ENCODE measurements at regions not wholly inside any gene's neighbourhood (a gene's known extent, or its start where the extent isn't known, plus 50 kb on each side); places are given as distances from the start of the nearest gene placed in this dataset.

DNA sequence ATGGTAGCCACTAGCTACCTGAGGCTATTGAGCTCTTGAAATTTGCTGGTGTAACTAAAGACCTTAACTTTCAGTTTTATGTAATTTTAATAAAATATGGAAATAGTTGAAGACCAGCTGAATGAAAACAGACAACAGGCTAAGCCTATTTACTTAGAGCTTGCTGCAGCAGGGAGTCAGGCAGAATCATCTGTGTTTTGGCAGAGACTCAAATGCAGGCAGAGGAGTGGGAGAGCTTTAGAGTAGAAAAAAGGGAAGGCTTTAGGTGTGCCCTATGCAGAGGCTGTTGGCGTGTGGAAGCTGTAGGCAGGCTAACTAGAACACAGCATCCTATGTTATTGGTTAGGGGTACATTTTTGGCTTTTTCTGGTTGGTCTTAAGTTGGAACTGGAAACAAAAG, 304.9 kb upstream of the NBEA start (continued):
- no peak for TF ChIP-seq EZH2phosphoT487 (IDR thresholded peaks at IDR 0.05; ENCODE audit: borderline replicate concordance)

DNA sequence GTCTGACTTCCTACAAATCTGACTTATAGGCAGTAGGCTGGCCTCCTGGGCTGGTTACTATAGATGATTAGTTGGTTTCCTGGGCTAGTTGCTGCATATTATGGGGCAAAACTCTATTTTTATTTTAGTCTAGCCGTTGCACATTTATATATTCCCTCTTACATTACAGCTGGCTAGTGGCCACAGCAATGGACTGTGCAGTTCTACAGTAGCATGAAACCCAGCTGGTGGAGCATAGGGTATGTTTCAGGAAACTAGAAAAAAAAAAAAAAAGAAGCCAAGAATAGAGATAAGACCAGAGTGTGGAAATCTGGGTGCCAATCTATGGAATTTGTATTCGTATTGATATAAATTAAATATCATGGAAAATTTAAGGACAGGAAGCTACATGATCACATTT, 304.4 kb upstream of the NBEA start:
- Histone ChIP-seq H3K9me3 (ENCODE audit: control insufficient read depth in 1 of 2, insufficient read depth in 1 of 2, low read depth in 1 of 2, low read length in 2 of 2) (no peaks in the 10 kb centered on the region), H3K4me2 (ENCODE audit: low read length) (no peak overlapping the region), H3K4me1 (ENCODE audit: control insufficient read depth in 1 of 2, insufficient read depth in 2 of 2, low read length in 2 of 2) (no peaks in the 10 kb centered on the region), H3K36me3 (ENCODE audit: control insufficient read depth in 1 of 2, insufficient read depth in 2 of 2, low read length in 2 of 2) (no peaks in the 10 kb centered on the region), H3K9me2 (ENCODE audit: insufficient read depth) (no peaks in the 10 kb centered on the region), H3K4me3 (replicated peaks in 1 of 2; ENCODE audit: low read depth in 1 of 2, low read length in 2 of 2) (no peak overlapping the region), H3K79me2 (ENCODE audit: insufficient read depth, low read length) (no peaks in the 10 kb centered on the region), H3K9ac (ENCODE audit: low read length) (no peak overlapping the region), H2AFZ (ENCODE audit: low read depth, low read length, poor library complexity, severe bottlenecking) (no peak overlapping the region), H3K27ac (ENCODE audit: low read depth, low read length) (no peak overlapping the region), H4K20me1 (ENCODE audit: insufficient read depth) (no peaks in the 10 kb centered on the region), H3K27me3 (ENCODE audit: insufficient read depth, low read length) (no peaks in the 10 kb centered on the region)
- ChIA-PET RAD21 (ENCODE audit: low non-redundant PET in 1 of 2, low total read pairs in 2 of 2, uncharacterized antibody in 2 of 2, unreplicated experiment in 2 of 2) (no interaction called here), CTCF (no interaction called here), POLR2A (no interaction called here)
- ATAC-seq: no peak
- TF ChIP-seq, protein P1, sequence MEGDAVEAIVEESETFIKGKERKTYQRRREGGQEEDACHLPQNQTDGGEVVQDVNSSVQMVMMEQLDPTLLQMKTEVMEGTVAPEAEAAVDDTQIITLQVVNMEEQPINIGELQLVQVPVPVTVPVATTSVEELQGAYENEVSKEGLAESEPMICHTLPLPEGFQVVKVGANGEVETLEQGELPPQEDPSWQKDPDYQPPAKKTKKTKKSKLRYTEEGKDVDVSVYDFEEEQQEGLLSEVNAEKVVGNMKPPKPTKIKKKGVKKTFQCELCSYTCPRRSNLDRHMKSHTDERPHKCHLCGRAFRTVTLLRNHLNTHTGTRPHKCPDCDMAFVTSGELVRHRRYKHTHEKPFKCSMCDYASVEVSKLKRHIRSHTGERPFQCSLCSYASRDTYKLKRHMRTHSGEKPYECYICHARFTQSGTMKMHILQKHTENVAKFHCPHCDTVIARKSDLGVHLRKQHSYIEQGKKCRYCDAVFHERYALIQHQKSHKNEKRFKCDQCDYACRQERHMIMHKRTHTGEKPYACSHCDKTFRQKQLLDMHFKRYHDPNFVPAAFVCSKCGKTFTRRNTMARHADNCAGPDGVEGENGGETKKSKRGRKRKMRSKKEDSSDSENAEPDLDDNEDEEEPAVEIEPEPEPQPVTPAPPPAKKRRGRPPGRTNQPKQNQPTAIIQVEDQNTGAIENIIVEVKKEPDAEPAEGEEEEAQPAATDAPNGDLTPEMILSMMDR (IDR thresholded peaks at IDR 0.05 in 2 of 3, conservative IDR thresholded peaks at IDR 0.05 in 1 of 3; ENCODE audit: borderline replicate concordance in 1 of 3, insufficient read depth in 1 of 3, low read depth in 2 of 3, low read length in 2 of 3): no peak
- no peak for TF ChIP-seq EZH2phosphoT487 (IDR thresholded peaks at IDR 0.05; ENCODE audit: borderline replicate concordance)
- TF ChIP-seq CBX3 (IDR thresholded peaks at IDR 0.05; ENCODE audit: low read depth): no peak
- no peak for TF ChIP-seq JUND (IDR thresholded peaks at IDR 0.05)
- TF ChIP-seq FOSL1 (IDR thresholded peaks at IDR 0.05; ENCODE audit: low read depth): no peak
- TF ChIP-seq ELF1 (IDR thresholded peaks at IDR 0.05; ENCODE audit: borderline replicate concordance, low read depth): no peak
- TF ChIP-seq YY1 (IDR thresholded peaks at IDR 0.05; ENCODE audit: extremely low read depth, insufficient replicate concordance, low read depth, low read length): no peak
- TF ChIP-seq, protein P2, sequence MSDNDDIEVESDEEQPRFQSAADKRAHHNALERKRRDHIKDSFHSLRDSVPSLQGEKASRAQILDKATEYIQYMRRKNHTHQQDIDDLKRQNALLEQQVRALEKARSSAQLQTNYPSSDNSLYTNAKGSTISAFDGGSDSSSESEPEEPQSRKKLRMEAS (IDR thresholded peaks at IDR 0.05): no peak
- no TSS peak for BruUV-seq (replicated peaks)
- intact Hi-C loops (cut with micrococcal nuclease): no loop called here
- no peak for DNase-seq (ENCODE audit: low read depth, low spot score)
